K562 (cell line): ENCODE measurements at regions not wholly inside any gene's neighbourhood (a gene's known extent, or its start where the extent isn't known, plus 50 kb on each side); places are given as distances from the start of the nearest gene placed in this dataset.

ENCODE experiments used
- ATAC-seq: fragments of 200-7000 bp; cut with Tn5 transposase; 3 replicates; pipeline ENCODE4 v1.9.1; 2020; ENCODE audit warnings: moderate library complexity
- BruUV-seq: library from RNA; stranded (reverse); fragments of 400-500 nt; replicated peaks from 2 replicates; lab custom pipeline; 2021; lab: Mats Ljungman, UMichigan
- CTCF ChIA-PET: fragments of 300-600 bp; formaldehyde crosslinking; extraction: SDS; loops from one replicate; lab custom pipeline; 2021; ENCODE audit warnings: low intra/inter-chr PET ratio; lab: Yijun Ruan, JAX
- POLR2A ChIA-PET: fragments of 300-600, 350-650 bp; sonication (Branson Sonifier 250); formaldehyde crosslinking; extraction: SDS; loops from one replicate; lab custom pipeline; 2021; ENCODE audit warnings: antibody characterized with exemption, inconsistent platforms; lab: Yijun Ruan, JAX
- DNase-seq, 4 experiments: peaks; one replicate each; pipeline versions ENCODE4 v3.0.0 to v3.0.0-alpha.2; 2011 to 2018; ENCODE audit warnings: low spot score in 3 of 4, mixed read lengths in 3 of 4; ENCODE audit errors: extremely low read depth in 1 of 4
- FAIRE-seq: peaks from 2 replicates; lab custom pipeline; 2011; peaks lifted over from hg19 to GRCh38; lab: Jason Lieb, UNC
- H2AFZ ChIP-seq: 2 replicates; pipeline ENCODE4 v1.6.0; 2011; ENCODE audit warnings: low read depth, low read length, control low read depth, inconsistent platforms
- H3K27ac ChIP-seq: fragments of 200-600 bp; 3 replicates; pipeline ENCODE4 v1.8.0; 2011; ENCODE audit warnings: low read depth, mild to moderate bottlenecking, control low read depth, inconsistent platforms, low read length, moderate library complexity, mixed read lengths; ENCODE audit errors: extremely low read depth
- H3K27me3 ChIP-seq, 2 experiments: fragments of 300-600 bp in 1 of 2; 2 replicates in 1 of 2; 3 replicates in 1 of 2; pipeline versions ENCODE4 v1.6.0 to v1.8.0; 2011; ENCODE audit warnings: inconsistent platforms in 2 of 2, low read length in 2 of 2, mild to moderate bottlenecking in 1 of 2, mixed read lengths in 1 of 2, moderate library complexity in 1 of 2; ENCODE audit not compliant: control insufficient read depth in 2 of 2, insufficient read depth in 2 of 2
- H3K36me3 ChIP-seq: fragments of 300-600 bp; 3 replicates; pipeline ENCODE4 v1.8.0; 2011; ENCODE audit warnings: mild to moderate bottlenecking, low read length, inconsistent platforms; ENCODE audit not compliant: control insufficient read depth, insufficient read depth
- H3K4me1 ChIP-seq, 2 experiments: fragments of 200-600 bp in 1 of 2; replicated peaks in 1 of 2; 2 replicates in 1 of 2; 3 replicates in 1 of 2; pipeline versions ENCODE4 v1.5.1 to v1.8.0; 2011; ENCODE audit warnings: inconsistent platforms in 2 of 2, low read length in 2 of 2, mild to moderate bottlenecking in 1 of 2, mixed read lengths in 1 of 2, moderate library complexity in 1 of 2; ENCODE audit not compliant: control insufficient read depth in 2 of 2, insufficient read depth in 2 of 2
- H3K4me2 ChIP-seq: 2 replicates; pipeline ENCODE4 v1.6.1; 2011; ENCODE audit warnings: low read length, control low read depth, inconsistent platforms, mixed read lengths; ENCODE audit not compliant: insufficient read depth
- H3K4me3 ChIP-seq: fragments of 200-600 bp; sonication (generic), shearing (Covaris generic); 2 replicates; pipeline ENCODE4 v1.5.1; 2016; ENCODE audit warnings: control low read depth, inconsistent platforms
- H3K79me2 ChIP-seq: fragments of 200-600 bp; 3 replicates; pipeline ENCODE4 v1.8.0; 2011; ENCODE audit warnings: low read length, inconsistent platforms; ENCODE audit not compliant: control insufficient read depth, insufficient read depth
- H3K9ac ChIP-seq, 2 experiments: 2 replicates each; pipeline versions ENCODE4 v1.6.0 to v1.6.1; 2011; ENCODE audit warnings: low read depth in 2 of 2, low read length in 2 of 2, control low read depth in 1 of 2, inconsistent platforms in 1 of 2, mild to moderate bottlenecking in 1 of 2, mixed read lengths in 1 of 2; ENCODE audit not compliant: insufficient read depth in 1 of 2
- H3K9me1 ChIP-seq: one replicate; pipeline ENCODE4 v1.6.0; 2011; ENCODE audit warnings: inconsistent platforms, mild to moderate bottlenecking, low read length, moderate library complexity; ENCODE audit not compliant: control insufficient read depth, insufficient read depth
- H3K9me3 ChIP-seq: replicated peaks from 2 replicates; pipeline ENCODE4 v1.5.1; 2011; ENCODE audit warnings: low read depth, low read length, inconsistent platforms; ENCODE audit not compliant: control insufficient read depth, insufficient read depth
- H4K20me1 ChIP-seq: replicated peaks from 2 replicates; pipeline ENCODE4 v1.6.1; 2011; ENCODE audit warnings: low read length, inconsistent platforms, mixed read lengths; ENCODE audit not compliant: control insufficient read depth, insufficient read depth
- ARHGAP35 ChIP-seq: fragments of 450-650 bp; IDR thresholded peaks from 2 replicates; pipeline ENCODE4 v1.6.1; 2018; ENCODE audit not compliant: partially characterized antibody
- ELK3 ChIP-seq: fragments of 450-650 bp; formaldehyde crosslinking; IDR thresholded peaks from 2 replicates; pipeline ENCODE4 v1.4.0; 2020; ENCODE audit warnings: mild to moderate bottlenecking
- ETS1 ChIP-seq: conservative IDR thresholded peaks from 2 replicates; pipeline ENCODE4 v1.6.1; 2011; ENCODE audit warnings: low read depth, mild to moderate bottlenecking, low read length; ENCODE audit not compliant: control insufficient read depth
- LEF1 ChIP-seq: fragments of 450-650 bp; IDR thresholded peaks from 2 replicates; pipeline ENCODE4 v1.6.1; 2016; ENCODE audit warnings: mild to moderate bottlenecking
- MTA1 ChIP-seq: fragments of 450-650 bp; IDR thresholded peaks from 2 replicates; pipeline ENCODE4 v1.6.1; 2017; ENCODE audit warnings: borderline replicate concordance
- RBM39 ChIP-seq: fragments of 200-400 bp; formaldehyde crosslinking; optimal IDR thresholded peaks from 2 replicates; pipeline ENCODE3; 2018; ENCODE audit warnings: low read depth, low read length
- RNF2 ChIP-seq: sonication (generic); IDR thresholded peaks from 2 replicates; pipeline ENCODE4 v1.6.1; 2016
- SIRT6 ChIP-seq: IDR thresholded peaks from one replicate; pipeline ENCODE4 v1.6.1; 2012; ENCODE audit warnings: low read depth, mild to moderate bottlenecking, control low read depth, inconsistent platforms, low read length, moderate library complexity
- ZNF224 ChIP-seq: sonication (generic); formaldehyde crosslinking; IDR thresholded peaks from 2 replicates; pipeline ENCODE4 v1.8.0; 2022; ENCODE audit warnings: mild to moderate bottlenecking, missing genetic modification reagents
- ZNF584 ChIP-seq: fragments of 200-800 bp; sonication (Bioruptor generic); IDR thresholded peaks from 2 replicates; pipeline ENCODE4 v1.6.1; 2016; ENCODE audit warnings: low read depth, mild to moderate bottlenecking, missing genetic modification characterization, missing compliant biosample characterization
- WGBS: fragments of 100-300 bp; shearing (Covaris generic); methylation state at CpG from one replicate; pipeline ENCODE4 v1.1.6; 2016; ENCODE audit warnings: low coverage, mixed read lengths; ENCODE audit not compliant: insufficient coverage; ENCODE audit errors: missing lambda C conversion rate; 5-methylcytosine and 5-hydroxymethylcytosine counted together
- in situ Hi-C: fragments of 300-500 bp; cut with MboI; formaldehyde crosslinking; loops from 4 replicates; pipeline ENCODE4 v1.15.0; 2018; ENCODE audit warnings: inconsistent platforms, mixed read lengths
- intact Hi-C: fragments of 100-400 bp; cut with micrococcal nuclease; formaldehyde crosslinking; loops from 2 replicates; pipeline ENCODE4 v1.14.2; 2022

- no peaks in the 10 kb centered on the region for H4K20me1 ChIP-seq
- no peak for TF ChIP-seq ARHGAP35
- no peak for TF ChIP-seq ETS1
- TF ChIP-seq ZNF584 (CRISPR knock-in tag): no peak
- TF ChIP-seq ZNF224 (CRISPR knock-in tag): no peak
- TF ChIP-seq LEF1: no peak
- no peak for TF ChIP-seq SIRT6
- TF ChIP-seq MTA1: no peak
- no peak for TF ChIP-seq RBM39
- TF ChIP-seq RNF2: no peak
- TF ChIP-seq ELK3 (CRISPR knock-in tag): no peak
- H3K4me3 ChIP-seq: no peak overlapping the region
- no peaks in the 10 kb centered on the region for H3K4me1 ChIP-seq
- FAIRE-seq (no peak), DNase-seq (no peak), ATAC-seq (no peak)
- no peak overlapping the region for H3K9ac ChIP-seq
- no peaks in the 10 kb centered on the region for H3K36me3 ChIP-seq
- no TSS peak for BruUV-seq
- H3K9me3 ChIP-seq: no peaks in the 10 kb centered on the region
- WGBS: 0% methylated on average over 3 of the region's 3 CpGs
- no peak overlapping the region for H2AFZ ChIP-seq
- intact Hi-C loops: no loop called here
- CTCF ChIA-PET: no interaction called here
- no peak overlapping the region for H3K27ac ChIP-seq
- no peaks in the 10 kb centered on the region for H3K27me3 ChIP-seq
- no peaks in the 10 kb centered on the region for H3K9me1 ChIP-seq
- in situ Hi-C loops: loop anchor here (5.0 to 25.0 kb wide), 2 partner anchors 62 to 412 kb away; no protein-coding TSS in a partner anchor
- no peak overlapping the region for H3K4me2 ChIP-seq
- POLR2A ChIA-PET: interaction anchor here (0.6 kb wide), 1 partner anchor 12 kb away, joined by 4 read pairs; no protein-coding TSS in a partner anchor
- no peaks in the 10 kb centered on the region for H3K79me2 ChIP-seq
These were observed 91.3 kb upstream of the GZMB start for GRCh38 chr14:24725311-24725710.
